HUES48 (cell line): ENCODE measurements at regions not wholly inside any gene's neighbourhood (a gene's known extent, or its start where the extent isn't known, plus 50 kb on each side); places are given as distances from the start of the nearest gene placed in this dataset.
A peak's percentile ranks its signal among the peaks of the same experiment; 100 is the strongest.

Experiments
- H3K27ac ChIP-seq: one replicate; pipeline ENCODE4 v1.7.0; 2013; ENCODE audit warnings: low read depth, low read length, inconsistent platforms
- H3K27me3 ChIP-seq: 2 replicates; pipeline ENCODE4 v1.6.1; 2013; ENCODE audit warnings: mild to moderate bottlenecking, low read length; ENCODE audit not compliant: control insufficient read depth, insufficient read depth
- H3K36me3 ChIP-seq: 2 replicates; pipeline ENCODE4 v1.6.1; 2013; ENCODE audit warnings: low read length; ENCODE audit not compliant: control insufficient read depth, insufficient read depth
- H3K4me1 ChIP-seq: 2 replicates; pipeline ENCODE4 v1.6.1; 2013; ENCODE audit warnings: mild to moderate bottlenecking, low read length; ENCODE audit not compliant: control insufficient read depth, insufficient read depth
- H3K4me3 ChIP-seq: 2 replicates; pipeline ENCODE4 v1.5.1; 2013; ENCODE audit warnings: mild to moderate bottlenecking, low read depth, low read length
- H3K9ac ChIP-seq: 2 replicates; pipeline ENCODE4 v1.6.1; 2013; ENCODE audit warnings: mild to moderate bottlenecking, low read depth, low read length, moderate library complexity
- H3K9me3 ChIP-seq: 2 replicates; pipeline ENCODE4 v1.6.1; 2013; ENCODE audit warnings: low read length; ENCODE audit not compliant: control insufficient read depth, insufficient read depth

- H3K27ac ChIP-seq = no peak overlapping the region
- H3K4me3 ChIP-seq = no peak overlapping the region
- no peaks in the 10 kb centered on the region for H3K9me3 ChIP-seq
- no peak overlapping the region for H3K9ac ChIP-seq
- no peaks in the 10 kb centered on the region for H3K27me3 ChIP-seq
- H3K36me3 ChIP-seq = no peaks in the 10 kb centered on the region
- H3K4me1 ChIP-seq = no peaks in the 10 kb centered on the region
Observed at GRCh38 chr10:117865945-117866344, 180.8 kb downstream of the RAB11FIP2 start.

GRCh38 chr10:117868151-117868550 is 178.6 kb downstream of the RAB11FIP2 start:
- Histone ChIP-seq H3K36me3 (no peaks in the 10 kb centered on the region), H3K9me3 (no peaks in the 10 kb centered on the region), H3K4me3 (no peak overlapping the region), H3K27ac (no peak overlapping the region), H3K4me1 (no peaks in the 10 kb centered on the region), H3K9ac (no peak overlapping the region), H3K27me3 (no peaks in the 10 kb centered on the region)

- Histone ChIP-seq H3K4me1 (no peaks in the 10 kb centered on the region), H3K4me3 (no peak overlapping the region), H3K9me3 (no peaks in the 10 kb centered on the region), H3K27ac (no peak overlapping the region), H3K27me3 (no peaks in the 10 kb centered on the region), H3K36me3 (no peaks in the 10 kb centered on the region), H3K9ac (no peak overlapping the region)
Observed at GRCh38 chr10:117875793-117876192, 170.9 kb downstream of the RAB11FIP2 start.

- H3K4me1 ChIP-seq = no peaks in the 10 kb centered on the region
- no peak overlapping the region for H3K27ac ChIP-seq
- H3K9ac ChIP-seq = no peak overlapping the region
- H3K36me3 ChIP-seq = no peaks in the 10 kb centered on the region
- H3K9me3 ChIP-seq = no peaks in the 10 kb centered on the region
- no peak overlapping the region for H3K4me3 ChIP-seq
- H3K27me3 ChIP-seq = no peaks in the 10 kb centered on the region
Observed at GRCh38 chr10:117876210-117876609, 170.5 kb downstream of the RAB11FIP2 start.

GRCh38 chr10:117878626-117879025 is 168.1 kb downstream of the RAB11FIP2 start:
- H3K27ac ChIP-seq = no peak overlapping the region
- H3K4me3 ChIP-seq = no peak overlapping the region
- H3K27me3 ChIP-seq = no peaks in the 10 kb centered on the region
- H3K9me3 ChIP-seq = no peaks in the 10 kb centered on the region
- no peaks in the 10 kb centered on the region for H3K4me1 ChIP-seq
- H3K9ac ChIP-seq = no peak overlapping the region
- H3K36me3 ChIP-seq = no peaks in the 10 kb centered on the region

- Histone ChIP-seq H3K27ac (no peak overlapping the region), H3K36me3 (no peaks in the 10 kb centered on the region), H3K9ac (no peak overlapping the region), H3K27me3 (no peaks in the 10 kb centered on the region), H3K4me3 (no peak overlapping the region), H3K4me1 (peaks cover 15% of the 10 kb centered on the region), H3K9me3 (no peaks in the 10 kb centered on the region)
Observed at GRCh38 chr10:117884093-117884492, 162.6 kb downstream of the RAB11FIP2 start.

GRCh38 chr10:117884592-117884991 is 162.1 kb downstream of the RAB11FIP2 start:
- Histone ChIP-seq H3K27me3 (no peaks in the 10 kb centered on the region), H3K9ac (no peak overlapping the region), H3K4me3 (no peak overlapping the region), H3K36me3 (no peaks in the 10 kb centered on the region), H3K27ac (peak overlapping the region; percentile 5), H3K4me1 (peaks cover 15% of the 10 kb centered on the region), H3K9me3 (no peaks in the 10 kb centered on the region)

GRCh38 chr10:117885206-117885829 is 161.4 kb downstream of the RAB11FIP2 start:
- Histone ChIP-seq H3K4me1 (peaks cover 15% of the 10 kb centered on the region), H3K4me3 (no peak overlapping the region), H3K36me3 (no peaks in the 10 kb centered on the region), H3K9ac (no peak overlapping the region), H3K9me3 (no peaks in the 10 kb centered on the region), H3K27me3 (no peaks in the 10 kb centered on the region), H3K27ac (peak overlapping the region; percentile 5)

- Histone ChIP-seq H3K4me1 (peaks cover 15% of the 10 kb centered on the region), H3K4me3 (no peak overlapping the region), H3K27me3 (no peaks in the 10 kb centered on the region), H3K36me3 (no peaks in the 10 kb centered on the region), H3K9me3 (no peaks in the 10 kb centered on the region), H3K9ac (no peak overlapping the region), H3K27ac (no peak overlapping the region)
Observed at GRCh38 chr10:117886766-117887165, 160.0 kb downstream of the RAB11FIP2 start.

GRCh38 chr10:117889664-117890063 is 157.1 kb downstream of the RAB11FIP2 start:
- Histone ChIP-seq H3K27me3 (no peaks in the 10 kb centered on the region), H3K9ac (no peak overlapping the region)

GRCh38 chr10:117892681-117893220 is 154.0 kb downstream of the RAB11FIP2 start:
- Histone ChIP-seq H3K27ac (no peak overlapping the region), H3K9me3 (no peaks in the 10 kb centered on the region), H3K36me3 (no peaks in the 10 kb centered on the region), H3K9ac (no peak overlapping the region), H3K27me3 (no peaks in the 10 kb centered on the region), H3K4me1 (0 out of 2 replicates have a peak, but pooled peaks cover 13% of the 10 kb centered on the region), H3K4me3 (no peak overlapping the region)

More at GRCh38 chr10:117889664-117890063, 157.1 kb downstream of the RAB11FIP2 start:
- Histone ChIP-seq H3K36me3 (no peaks in the 10 kb centered on the region), H3K4me3 (no peak overlapping the region), H3K27ac (no peak overlapping the region), H3K4me1 (peaks cover 22% of the 10 kb centered on the region), H3K9me3 (no peaks in the 10 kb centered on the region)
